GM12875 (cell line): ENCODE measurements at regions not wholly inside any gene's neighbourhood (a gene's known extent, or its start where the extent isn't known, plus 50 kb on each side); places are given as distances from the start of the nearest gene placed in this dataset.

ENCODE experiments used
- H3K4me3 ChIP-seq: one replicate; pipeline ENCODE4 v1.5.1; 2011; ENCODE audit warnings: low read depth, low read length, control low read depth
- CTCF ChIP-seq: IDR thresholded peaks from 2 replicates; pipeline ENCODE4 v1.5.1; 2011; ENCODE audit warnings: low read depth, mild to moderate bottlenecking, control low read depth, inconsistent platforms, low read length, moderate library complexity, borderline replicate concordance; ENCODE audit not compliant: insufficient read depth

GRCh38 chr4:124173912-124174311, 538.6 kb downstream of the ANKRD50 start:
- no peak for TF ChIP-seq CTCF
- no peak overlapping the region for H3K4me3 ChIP-seq

GRCh38 chr4:124177647-124178425, 534.7 kb downstream of the ANKRD50 start:
- TF ChIP-seq CTCF: no peak
- no peak overlapping the region for H3K4me3 ChIP-seq

GRCh38 chr4:124178449-124179021, 534.0 kb downstream of the ANKRD50 start:
- no peak for TF ChIP-seq CTCF

GRCh38 chr4:124179506-124180186, 532.9 kb downstream of the ANKRD50 start:
- no peak for TF ChIP-seq CTCF
- no peak overlapping the region for H3K4me3 ChIP-seq

More at GRCh38 chr4:124178449-124179021, 534.0 kb downstream of the ANKRD50 start:
- H3K4me3 ChIP-seq: no peak overlapping the region

- no peak for TF ChIP-seq CTCF
These were observed 531.5 kb downstream of the ANKRD50 start for GRCh38 chr4:124181039-124181438.

GRCh38 chr4:124183231-124183630, 529.3 kb downstream of the ANKRD50 start:
- TF ChIP-seq CTCF: no peak
- H3K4me3 ChIP-seq: no peak overlapping the region

More at GRCh38 chr4:124181039-124181438, 531.5 kb downstream of the ANKRD50 start:
- no peak overlapping the region for H3K4me3 ChIP-seq
